GM12873 (cell line): ENCODE measurements at regions not wholly inside any gene's neighbourhood (a gene's known extent, or its start where the extent isn't known, plus 50 kb on each side); places are given as distances from the start of the nearest gene placed in this dataset.

ENCODE experiments used
- CTCF ChIP-seq: IDR thresholded peaks from 2 replicates; pipeline ENCODE4 v1.5.1; 2012; ENCODE audit warnings: low read depth, mild to moderate bottlenecking, moderate library complexity, low read length, control low read depth; ENCODE audit not compliant: insufficient read depth; ENCODE audit errors: missing control alignments

- no peak for TF ChIP-seq CTCF
Observed at GRCh38 chr13:97537110-97537509, 103.1 kb downstream of the RAP2A start.

- TF ChIP-seq CTCF, result no peak
Observed at GRCh38 chr13:97538203-97538602, 104.2 kb downstream of the RAP2A start.

GRCh38 chr13:97539651-97540610 lies 106.0 kb downstream of the RAP2A start:
- no peak for TF ChIP-seq CTCF

GRCh38 chr13:97540696-97541095 lies 106.7 kb downstream of the RAP2A start:
- TF ChIP-seq CTCF, result no peak

- TF ChIP-seq CTCF, result no peak
Observed at GRCh38 chr13:97542102-97542685, 108.2 kb downstream of the RAP2A start.

- no peak for TF ChIP-seq CTCF
Observed at GRCh38 chr13:97544031-97544765, 110.2 kb downstream of the RAP2A start.

GRCh38 chr13:97548138-97548537 lies 114.2 kb downstream of the RAP2A start:
- no peak for TF ChIP-seq CTCF
